Right lobe of liver (tissue), 6 donors: ENCODE measurements at regions not wholly inside any gene's neighbourhood (a gene's known extent, or its start where the extent isn't known, plus 50 kb on each side); places are given as distances from the start of the nearest gene placed in this dataset.

Source experiments
- ATAC-seq, 4 donors: fragments of 200-7000 bp; cut with Tn5 transposase; one replicate each; pipeline ENCODE4 v1.9.1; 2020; ENCODE audit warnings: mild to moderate bottlenecking in 4 of 4, moderate library complexity in 4 of 4
- DNase-seq, 3 donors: peaks; one replicate each; pipeline ENCODE4 v3.0.0-alpha.2; 2020
- H3K27ac ChIP-seq, 3 donors: fragments of 200-600 bp; one replicate each; pipeline ENCODE4 v1.8.0; 2022
- H3K27me3 ChIP-seq, 2 donors: fragments of 200-600 bp; one replicate each; pipeline ENCODE4 v1.8.0; 2022
- H3K36me3 ChIP-seq, 4 donors: fragments of 200-600 bp; sonication (generic) in 1 of 4; one replicate each; pipeline versions ENCODE4 v1.5.1 to v1.8.0; 2017 to 2022; ENCODE audit warnings: control low read depth in 1 of 4
- H3K4me1 ChIP-seq, 4 donors: fragments of 200-600 bp; sonication (generic) in 1 of 4; one replicate each; pipeline versions ENCODE4 v1.5.1 to v1.8.0; 2017 to 2022; ENCODE audit warnings: control low read depth in 1 of 4
- H3K4me3 ChIP-seq, 3 donors: fragments of 200-600 bp; one replicate each; pipeline ENCODE4 v1.8.0; 2022
- H3K9me3 ChIP-seq, 4 donors: fragments of 200-600 bp; sonication (generic) in 1 of 4; one replicate each; pipeline versions ENCODE4 v1.5.1 to v1.8.0; 2017 to 2022; ENCODE audit warnings: control low read depth in 1 of 4
- POLR2A ChIP-seq: fragments of 450-650 bp; IDR thresholded peaks from one replicate; pipeline ENCODE4 v1.6.1; 2017; ENCODE audit warnings: antibody characterized with exemption, mild to moderate bottlenecking
- WGBS: methylation state at CpG from one replicate; pipeline ENCODE4 v1.1.6; 2018; ENCODE audit warnings: low coverage, low lambda C conversion rate; ENCODE audit not compliant: insufficient coverage; ENCODE audit errors: missing lambda C conversion rate; 5-methylcytosine and 5-hydroxymethylcytosine counted together
- intact Hi-C, 2 donors: fragments of 100-400 bp; cut with DNase I; formaldehyde crosslinking; loops; one replicate each; pipeline versions ENCODE4 v1.11.2 to v1.14.1; 2022
- TF ChIP-seq, protein P1 (sequence below), 4 donors: fragments of 200-600 bp in 3 of 4; fragments of 450-650 bp in 1 of 4; IDR thresholded peaks; one replicate each; pipeline versions ENCODE4 v1.5.1 to v1.8.0; 2016 to 2022; ENCODE audit warnings: antibody characterized with exemption in 4 of 4, mild to moderate bottlenecking in 2 of 4
- donor health status: DM: no; HTN: yes; CAD: no.
- donor health status: DM: no; HTN: no; CAD: no.
- donor health status: DM: no; HTN: no; CAD: no.
- donor health status: DM: no; HTN: yes; CAD: no.
- donor health status: DM: no; HTN: yes; CAD: no.

DNA sequence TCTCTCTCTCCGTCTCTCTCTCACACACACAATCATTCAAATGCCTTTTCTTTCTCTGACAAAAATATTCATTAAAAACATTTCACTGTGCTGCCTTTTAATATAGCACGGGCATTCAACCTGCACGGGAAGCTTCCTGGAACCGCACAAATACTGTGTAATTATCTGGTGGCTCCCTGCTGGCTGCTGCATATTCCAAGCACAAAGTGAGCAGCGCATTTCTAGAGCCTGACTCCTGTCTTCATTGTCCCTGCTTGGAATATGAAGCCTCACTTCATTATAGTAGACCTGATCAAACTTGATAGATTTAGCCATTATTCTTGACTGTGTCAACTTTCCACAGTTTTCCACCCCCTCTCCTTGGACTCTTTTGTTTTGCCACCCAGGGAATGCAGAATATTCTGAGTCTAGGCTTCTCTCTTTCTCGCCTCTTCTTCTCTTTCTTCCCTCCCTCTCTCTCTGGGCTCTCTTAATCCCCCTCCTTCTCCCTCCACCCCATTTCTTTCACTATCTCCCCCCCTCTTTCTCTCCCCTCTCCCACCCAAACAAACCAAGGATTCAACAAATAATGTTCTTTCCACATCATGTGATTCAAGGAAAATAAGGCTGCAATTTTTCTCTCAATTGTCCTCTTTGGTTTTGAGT, 672.1 kb upstream of the FANCL start:
- no peaks in the 10 kb centered on the region for H3K36me3 ChIP-seq
- H3K9me3 ChIP-seq: no peaks in the 10 kb centered on the region
- WGBS: 60% methylated on average over 6 of the region's 6 CpGs
- H3K4me1 ChIP-seq: peaks cover 0 to 5% (median 2%) of the 10 kb centered on the region in 4 donors
- H3K27ac ChIP-seq: no peak overlapping the region
- DNase-seq: no peak
- no peak overlapping the region for H3K4me3 ChIP-seq
- intact Hi-C loops: no loop called here
- TF ChIP-seq, protein P1, sequence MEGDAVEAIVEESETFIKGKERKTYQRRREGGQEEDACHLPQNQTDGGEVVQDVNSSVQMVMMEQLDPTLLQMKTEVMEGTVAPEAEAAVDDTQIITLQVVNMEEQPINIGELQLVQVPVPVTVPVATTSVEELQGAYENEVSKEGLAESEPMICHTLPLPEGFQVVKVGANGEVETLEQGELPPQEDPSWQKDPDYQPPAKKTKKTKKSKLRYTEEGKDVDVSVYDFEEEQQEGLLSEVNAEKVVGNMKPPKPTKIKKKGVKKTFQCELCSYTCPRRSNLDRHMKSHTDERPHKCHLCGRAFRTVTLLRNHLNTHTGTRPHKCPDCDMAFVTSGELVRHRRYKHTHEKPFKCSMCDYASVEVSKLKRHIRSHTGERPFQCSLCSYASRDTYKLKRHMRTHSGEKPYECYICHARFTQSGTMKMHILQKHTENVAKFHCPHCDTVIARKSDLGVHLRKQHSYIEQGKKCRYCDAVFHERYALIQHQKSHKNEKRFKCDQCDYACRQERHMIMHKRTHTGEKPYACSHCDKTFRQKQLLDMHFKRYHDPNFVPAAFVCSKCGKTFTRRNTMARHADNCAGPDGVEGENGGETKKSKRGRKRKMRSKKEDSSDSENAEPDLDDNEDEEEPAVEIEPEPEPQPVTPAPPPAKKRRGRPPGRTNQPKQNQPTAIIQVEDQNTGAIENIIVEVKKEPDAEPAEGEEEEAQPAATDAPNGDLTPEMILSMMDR (IDR thresholded peaks at IDR 0.05): no peak
- TF ChIP-seq POLR2A: no peak
- ATAC-seq: no peak
- no peaks in the 10 kb centered on the region for H3K27me3 ChIP-seq

DNA sequence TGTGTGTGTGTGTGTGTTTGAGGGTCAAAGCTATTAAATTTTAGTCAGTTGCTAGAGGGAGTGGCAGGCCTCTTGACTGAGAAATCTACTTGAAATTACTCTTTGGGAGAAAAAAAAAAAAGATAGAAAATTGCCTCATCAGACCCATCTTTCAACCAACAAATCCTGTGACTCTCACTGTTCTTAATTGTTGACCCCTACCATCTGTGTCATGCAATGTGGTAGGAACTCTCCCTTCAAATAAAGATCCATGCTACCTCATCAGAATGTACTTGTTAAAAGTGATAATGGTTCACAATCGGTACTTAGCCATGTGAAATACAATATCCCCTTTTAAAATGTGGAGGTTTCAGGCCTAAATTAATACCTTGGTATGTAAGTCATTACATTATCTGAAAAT, 670.8 kb upstream of the FANCL start:
- intact Hi-C loops: no loop called here
- no peak for DNase-seq
- Histone ChIP-seq H3K27ac (no peak overlapping the region), H3K9me3 (no peaks in the 10 kb centered on the region), H3K4me3 (no peak overlapping the region), H3K4me1 (peaks cover 0 to 9% (median 3%) of the 10 kb centered on the region in 4 donors), H3K36me3 (no peaks in the 10 kb centered on the region), H3K27me3 (no peaks in the 10 kb centered on the region)
- TF ChIP-seq, protein P1 (IDR thresholded peaks at IDR 0.05): no peak
- no peak for TF ChIP-seq POLR2A
- WGBS: 89% methylated on average over 1 of the region's 1 CpG
- ATAC-seq: no peak

DNA sequence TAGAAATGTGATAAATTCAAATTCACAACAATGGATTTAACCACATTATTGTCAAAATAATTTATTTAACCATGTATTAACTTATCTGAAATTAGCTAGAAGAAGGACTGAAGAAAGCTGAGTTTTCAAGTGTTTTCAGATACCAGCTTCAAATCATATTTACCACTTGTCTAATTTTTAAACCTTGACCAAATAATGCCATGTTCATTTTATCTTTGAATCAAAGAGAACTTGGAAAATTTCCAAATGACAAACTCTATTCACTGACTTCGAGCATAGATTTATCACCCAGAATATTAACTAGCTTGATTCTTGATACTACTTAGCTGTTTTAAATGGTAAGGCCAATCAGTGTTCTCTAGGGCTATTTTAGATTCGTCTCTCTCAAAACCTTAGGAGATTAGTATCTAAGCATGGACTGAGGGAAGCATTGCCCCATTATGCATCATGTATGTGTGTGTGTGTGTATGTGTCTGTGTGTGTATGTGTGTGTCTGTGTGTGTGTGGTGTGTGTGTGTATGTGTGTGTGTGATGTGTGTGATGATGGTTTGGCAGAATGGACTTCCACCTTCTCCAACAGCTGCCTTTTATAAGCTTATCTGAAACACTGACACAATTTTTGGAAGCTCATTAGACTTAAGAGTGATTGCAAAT, 667.5 kb upstream of the FANCL start:
- no peak overlapping the region for H3K27ac ChIP-seq
- no peaks in the 10 kb centered on the region for H3K9me3 ChIP-seq
- TF ChIP-seq, protein P1 (IDR thresholded peaks at IDR 0.05): no peak
- no peak for TF ChIP-seq POLR2A
- DNase-seq (no peak), ATAC-seq (peak; percentile 55 to 75 (median 71))
- WGBS: 16% methylated on average over 2 of the region's 2 CpGs
- H3K27me3 ChIP-seq: no peaks in the 10 kb centered on the region
- H3K4me3 ChIP-seq: no peak overlapping the region
- intact Hi-C loops: no loop called here
- H3K36me3 ChIP-seq: no peaks in the 10 kb centered on the region
- peaks cover 0 to 15% (median 3%) of the 10 kb centered on the region in 4 donors for H3K4me1 ChIP-seq

DNA sequence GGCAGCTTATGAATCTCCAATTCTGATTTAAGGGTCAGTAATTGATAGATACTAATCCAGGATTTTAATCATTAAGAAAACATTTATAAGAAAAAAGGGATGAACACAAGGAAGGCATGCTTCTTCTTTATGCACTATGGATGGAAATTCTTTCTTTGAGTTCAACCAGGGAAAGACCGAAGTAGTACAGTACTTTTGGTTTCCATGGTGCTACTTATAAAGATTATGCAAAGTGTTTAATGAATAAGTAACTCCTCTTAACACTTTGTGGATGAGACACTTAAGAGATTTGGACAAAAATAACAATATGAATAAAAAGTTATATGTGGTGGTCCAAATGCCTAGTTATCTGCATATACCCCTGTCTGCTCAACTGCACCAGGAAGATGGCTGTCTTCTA, 666.5 kb upstream of the FANCL start:
- H3K4me1 ChIP-seq: peaks cover 0 to 15% (median 3%) of the 10 kb centered on the region in 4 donors
- H3K27me3 ChIP-seq: no peaks in the 10 kb centered on the region
- no peak for ATAC-seq
- 83% methylated on average over 1 of the region's 1 CpG for WGBS
- intact Hi-C loops: no loop called here
- no peak for DNase-seq
- H3K27ac ChIP-seq: no peak overlapping the region
- H3K4me3 ChIP-seq: no peak overlapping the region
- H3K9me3 ChIP-seq: no peaks in the 10 kb centered on the region
- TF ChIP-seq POLR2A: no peak
- TF ChIP-seq, protein P1 (IDR thresholded peaks at IDR 0.05): no peak
- H3K36me3 ChIP-seq: no peaks in the 10 kb centered on the region
